Neuronal stem cell (in vitro differentiated cells): ENCODE measurements at regions not wholly inside any gene's neighbourhood (a gene's known extent, or its start where the extent isn't known, plus 50 kb on each side); places are given as distances from the start of the nearest gene placed in this dataset.
A peak's percentile ranks its signal among the peaks of the same experiment; 100 is the strongest.

Source experiments
- DNase-seq: peaks from one replicate; pipeline ENCODE4 v3.0.0-alpha.2; 2013; ENCODE audit warnings: low spot score
- H2AFZ ChIP-seq: one replicate; pipeline ENCODE4 v1.6.1; 2013; ENCODE audit warnings: mild to moderate bottlenecking, low read length, inconsistent platforms
- H2AK5ac ChIP-seq: 2 replicates; pipeline ENCODE4 v1.6.1; 2013; ENCODE audit warnings: low read depth, mild to moderate bottlenecking, inconsistent platforms, low read length, moderate library complexity, mixed read lengths
- H2BK120ac ChIP-seq: 2 replicates; pipeline ENCODE4 v1.6.1; 2013; ENCODE audit warnings: low read depth, mild to moderate bottlenecking, inconsistent platforms, low read length, moderate library complexity, mixed read lengths
- H2BK12ac ChIP-seq: one replicate; pipeline ENCODE4 v1.6.1; 2013; ENCODE audit warnings: low read length, inconsistent platforms
- H2BK15ac ChIP-seq: 2 replicates; pipeline ENCODE4 v1.6.1; 2013; ENCODE audit warnings: mild to moderate bottlenecking, low read length, inconsistent platforms, mixed read lengths
- H2BK5ac ChIP-seq: one replicate; pipeline ENCODE4 v1.6.1; 2013; ENCODE audit warnings: inconsistent platforms, mild to moderate bottlenecking, low read length, moderate library complexity
- H3K14ac ChIP-seq: one replicate; pipeline ENCODE4 v1.6.1; 2013; ENCODE audit warnings: low read length, inconsistent platforms
- H3K18ac ChIP-seq: 2 replicates; pipeline ENCODE4 v1.6.1; 2013; ENCODE audit warnings: low read length, inconsistent platforms
- H3K23ac ChIP-seq: 2 replicates; pipeline ENCODE4 v1.6.1; 2013; ENCODE audit warnings: low read depth, mild to moderate bottlenecking, mixed read lengths, low read length, inconsistent platforms; ENCODE audit not compliant: poor library complexity
- H3K27ac ChIP-seq: replicated peaks from 3 replicates; pipeline ENCODE4 v1.5.1; 2013; ENCODE audit warnings: low read length, inconsistent platforms
- H3K27me3 ChIP-seq, 3 experiments: 2 replicates each; pipeline ENCODE4 v1.6.1; 2013; ENCODE audit warnings: low read length in 3 of 3, mild to moderate bottlenecking in 2 of 3, inconsistent platforms in 1 of 3, low read depth in 1 of 3, mixed read lengths in 1 of 3, moderate library complexity in 1 of 3; ENCODE audit not compliant: control insufficient read depth in 3 of 3, insufficient read depth in 3 of 3
- H3K36me3 ChIP-seq, 2 donors: replicated peaks in 1 of 2; 2 replicates each; pipeline ENCODE4 v1.6.1; 2013; ENCODE audit warnings: low read length in 2 of 2; ENCODE audit not compliant: control insufficient read depth in 2 of 2, insufficient read depth in 2 of 2
- H3K4ac ChIP-seq: 2 replicates; pipeline ENCODE4 v1.6.1; 2013; ENCODE audit warnings: inconsistent platforms, mild to moderate bottlenecking, low read length, moderate library complexity
- H3K4me1 ChIP-seq, 2 donors: 1 replicate in 1 of 2; 2 replicates in 1 of 2; pipeline ENCODE4 v1.6.1; 2013; ENCODE audit warnings: low read length in 2 of 2, low read depth in 1 of 2; ENCODE audit not compliant: control insufficient read depth in 2 of 2, insufficient read depth in 1 of 2
- H3K4me2 ChIP-seq: one replicate; pipeline ENCODE4 v1.6.1; 2013; ENCODE audit warnings: mild to moderate bottlenecking, low read length, inconsistent platforms; ENCODE audit not compliant: insufficient read depth, poor library complexity, severe bottlenecking
- H3K4me3 ChIP-seq, 2 donors: 2 replicates each; pipeline ENCODE4 v1.5.1; 2013; ENCODE audit warnings: low read length in 2 of 2, mild to moderate bottlenecking in 2 of 2, inconsistent platforms in 1 of 2, moderate library complexity in 1 of 2
- H3K79me1 ChIP-seq: one replicate; pipeline ENCODE4 v1.6.1; 2013; ENCODE audit warnings: low read depth, mild to moderate bottlenecking, inconsistent platforms, low read length, moderate library complexity
- H3K9ac ChIP-seq: one replicate; pipeline ENCODE4 v1.6.1; 2013; ENCODE audit warnings: mild to moderate bottlenecking, low read depth, low read length, inconsistent platforms; ENCODE audit not compliant: poor library complexity
- H3K9me3 ChIP-seq, 2 donors: replicated peaks in 1 of 2; 2 replicates each; pipeline versions ENCODE3 to v1.6.1; 2013; ENCODE audit warnings: low read length in 2 of 2, mild to moderate bottlenecking in 2 of 2, inconsistent platforms in 1 of 2, low read depth in 1 of 2, mixed read lengths in 1 of 2, moderate library complexity in 1 of 2; ENCODE audit not compliant: control insufficient read depth in 2 of 2, insufficient read depth in 1 of 2
- H4K8ac ChIP-seq: one replicate; pipeline ENCODE4 v1.6.1; 2013; ENCODE audit warnings: low read depth, mild to moderate bottlenecking, inconsistent platforms, low read length, moderate library complexity
- H4K91ac ChIP-seq: one replicate; pipeline ENCODE4 v1.6.1; 2013; ENCODE audit warnings: low read length, low read depth, mild to moderate bottlenecking, inconsistent platforms; ENCODE audit not compliant: poor library complexity
- WGBS, 2 donors: extraction: QIAGEN DNeasy Blood & Tissue Kit; methylation state at CpG; one replicate each; pipeline ENCODE4 v1.1.7; 2013; ENCODE audit warnings: missing lambda C conversion rate in 2 of 2, mixed read lengths in 1 of 2; ENCODE audit not compliant: insufficient read length in 2 of 2, insufficient replicate concordance in 1 of 2; ENCODE audit errors: extremely low coverage in 2 of 2; 5-methylcytosine and 5-hydroxymethylcytosine counted together

DNA sequence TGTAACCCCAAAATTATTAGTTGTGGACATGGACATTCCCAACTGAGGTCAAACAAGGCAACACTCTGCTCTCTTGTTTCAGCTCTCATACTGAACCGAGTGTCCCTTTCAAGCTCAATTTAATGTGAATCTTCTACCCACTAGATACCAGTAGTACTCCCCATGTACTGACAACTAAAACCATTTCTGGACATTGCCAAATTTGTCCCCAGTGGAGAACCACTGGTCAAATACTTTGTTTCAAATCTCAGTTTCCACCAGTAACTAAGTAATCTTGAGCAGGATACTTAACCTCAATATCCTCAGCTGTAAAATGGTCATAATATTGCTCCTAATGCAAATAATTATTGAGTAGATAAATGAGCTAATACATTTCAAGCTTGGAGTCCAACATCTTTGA is 566.0 kb downstream of the ZIC1 start:
- no peaks in the 10 kb centered on the region for H3K4me1 ChIP-seq
- H3K36me3 ChIP-seq = no peaks in the 10 kb centered on the region
- no peak for DNase-seq
- H3K9ac ChIP-seq = no peak overlapping the region
- no peak overlapping the region for H3K4me3 ChIP-seq
- H3K14ac ChIP-seq = no peak overlapping the region
- H2AFZ ChIP-seq = no peak overlapping the region
- no peak overlapping the region for H3K4me2 ChIP-seq
- H3K4ac ChIP-seq = no peak overlapping the region
- H2BK12ac ChIP-seq = no peak overlapping the region
- H2BK5ac ChIP-seq = no peak overlapping the region
- H3K27me3 ChIP-seq = no peaks in the 10 kb centered on the region
- no peak overlapping the region for H4K91ac ChIP-seq
- no peaks in the 10 kb centered on the region for H3K79me1 ChIP-seq
- no peak overlapping the region for H2BK15ac ChIP-seq
- WGBS, 2 donors = no CpG with 5 or more reads among the region's 1 CpG
- no peak overlapping the region for H2BK120ac ChIP-seq
- H3K23ac ChIP-seq = no peak overlapping the region
- no peak overlapping the region for H4K8ac ChIP-seq
- H3K27ac ChIP-seq = no peak overlapping the region
- no peak overlapping the region for H2AK5ac ChIP-seq
- H3K9me3 ChIP-seq = no peaks in the 10 kb centered on the region
- no peak overlapping the region for H3K18ac ChIP-seq

DNA sequence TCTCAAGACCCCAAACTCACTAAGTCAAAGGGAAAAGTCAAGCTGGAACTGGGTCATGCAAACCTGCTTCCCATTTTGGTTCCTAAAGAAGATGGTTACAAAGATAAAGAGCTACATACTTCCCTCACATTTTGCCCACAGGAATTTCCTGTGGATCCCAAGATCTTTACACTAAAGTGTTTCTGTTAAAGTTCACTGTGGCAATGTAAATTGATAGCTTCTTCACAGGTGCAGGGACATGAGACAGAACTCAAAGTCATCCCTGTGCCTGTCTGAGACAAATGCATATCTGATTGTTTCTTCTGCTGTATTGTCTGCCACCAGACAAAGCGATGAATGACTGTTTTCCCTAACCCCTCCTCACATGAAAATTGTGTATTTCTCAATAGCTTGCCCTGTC is 567.8 kb downstream of the ZIC1 start:
- no peaks in the 10 kb centered on the region for H3K27me3 ChIP-seq
- no peak overlapping the region for H3K18ac ChIP-seq
- no peak overlapping the region for H4K91ac ChIP-seq
- no peak overlapping the region for H2BK15ac ChIP-seq
- H3K79me1 ChIP-seq = no peaks in the 10 kb centered on the region
- H3K14ac ChIP-seq = no peak overlapping the region
- no peak overlapping the region for H3K4me2 ChIP-seq
- no peak overlapping the region for H2BK12ac ChIP-seq
- no peak overlapping the region for H3K4me3 ChIP-seq
- H3K9me3 ChIP-seq = no peaks in the 10 kb centered on the region
- H2AFZ ChIP-seq = peak overlapping the region; percentile 56
- no peak for DNase-seq
- no peak overlapping the region for H2AK5ac ChIP-seq
- H2BK120ac ChIP-seq = no peak overlapping the region
- no peak overlapping the region for H3K27ac ChIP-seq
- H3K4me1 ChIP-seq = no peaks in the 10 kb centered on the region
- H3K9ac ChIP-seq = no peak overlapping the region
- H2BK5ac ChIP-seq = no peak overlapping the region
- no peak overlapping the region for H4K8ac ChIP-seq
- H3K23ac ChIP-seq = no peak overlapping the region
- no CpG with 5 or more reads among the region's 1 CpG for WGBS, 2 donors
- H3K4ac ChIP-seq = no peak overlapping the region
- no peaks in the 10 kb centered on the region for H3K36me3 ChIP-seq

DNA sequence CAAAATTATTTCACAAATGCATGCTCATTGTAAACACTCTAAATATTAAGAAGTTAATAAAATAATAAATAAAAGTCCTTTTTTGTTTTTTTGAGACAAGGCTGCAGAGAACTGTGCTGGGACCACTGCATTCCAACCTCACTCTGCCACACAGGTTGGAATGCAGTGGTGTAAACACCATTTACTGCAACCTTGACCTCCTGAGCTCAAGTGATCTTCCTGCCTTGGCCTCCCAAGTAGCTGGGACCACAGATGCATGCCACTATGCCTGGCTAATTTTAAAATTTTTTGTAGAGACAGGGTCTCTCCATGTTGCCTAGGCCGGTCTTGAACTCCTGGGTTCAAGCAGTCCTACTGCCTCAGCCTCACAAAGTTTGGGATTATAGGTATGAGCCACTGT is 578.4 kb downstream of the ZIC1 start:
- Histone ChIP-seq H4K8ac (no peak overlapping the region), H3K23ac (no peak overlapping the region), H3K36me3 (no peaks in the 10 kb centered on the region), H3K4me2 (no peak overlapping the region), H3K4me3 (no peak overlapping the region), H3K18ac (no peak overlapping the region), H2AFZ (no peak overlapping the region), H2BK15ac (no peak overlapping the region), H3K9me3 (no peaks in the 10 kb centered on the region), H4K91ac (no peak overlapping the region), H3K14ac (no peak overlapping the region), H3K4ac (no peak overlapping the region), H2AK5ac (no peak overlapping the region), H3K9ac (no peak overlapping the region), H3K4me1 (peaks cover 0 to 3% of the 10 kb centered on the region in 2 donors), H3K27ac (no peak overlapping the region), H2BK5ac (no peak overlapping the region), H2BK120ac (no peak overlapping the region), H3K79me1 (no peaks in the 10 kb centered on the region), H3K27me3 (no peaks in the 10 kb centered on the region), H2BK12ac (no peak overlapping the region)
- DNase-seq = no peak
- no CpG with 5 or more reads among the region's 1 CpG for WGBS, 2 donors

DNA sequence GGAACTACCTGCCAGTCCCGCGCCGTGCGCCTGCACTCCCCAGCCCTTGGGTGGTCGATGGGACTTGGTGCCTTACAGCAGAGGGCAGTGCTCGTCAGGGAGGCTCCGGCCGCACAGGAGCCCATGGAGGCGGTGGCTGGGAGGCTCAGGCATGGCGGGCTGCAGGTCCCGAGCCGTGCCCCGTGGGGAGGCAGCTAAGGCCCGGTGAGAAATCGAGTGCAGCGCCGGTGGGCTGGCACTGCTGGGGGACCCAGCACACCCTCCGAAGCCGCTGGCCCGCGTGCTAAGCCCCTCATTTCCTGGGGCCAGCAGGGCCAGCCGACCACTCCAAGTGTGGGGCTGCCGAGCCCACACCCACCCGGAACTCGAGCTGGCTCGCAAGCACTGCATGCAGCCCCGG is 580.2 kb downstream of the ZIC1 start:
- no peak overlapping the region for H2AFZ ChIP-seq
- H3K27ac ChIP-seq = no peak overlapping the region
- no peak overlapping the region for H3K4ac ChIP-seq
- peaks cover 0 to 3% of the 10 kb centered on the region in 2 donors for H3K4me1 ChIP-seq
- no peak overlapping the region for H2BK120ac ChIP-seq
- no peak overlapping the region for H3K4me3 ChIP-seq
- H3K36me3 ChIP-seq = no peaks in the 10 kb centered on the region
- no peak overlapping the region for H4K8ac ChIP-seq
- H3K23ac ChIP-seq = no peak overlapping the region
- no peaks in the 10 kb centered on the region for H3K9me3 ChIP-seq
- no peak overlapping the region for H2BK12ac ChIP-seq
- H3K27me3 ChIP-seq = no peaks in the 10 kb centered on the region
- H2BK15ac ChIP-seq = no peak overlapping the region
- no peak for DNase-seq
- no peak overlapping the region for H3K4me2 ChIP-seq
- no peaks in the 10 kb centered on the region for H3K79me1 ChIP-seq
- H2BK5ac ChIP-seq = no peak overlapping the region
- peak overlapping the region; percentile 48 for H3K18ac ChIP-seq
- H3K14ac ChIP-seq = peak overlapping the region; percentile 97
- H2AK5ac ChIP-seq = no peak overlapping the region
- WGBS, 2 donors = no CpG with 5 or more reads among the region's 27 CpGs
- no peak overlapping the region for H3K9ac ChIP-seq
- H4K91ac ChIP-seq = no peak overlapping the region
